GM19395 (cell line): ENCODE measurements at regions not wholly inside any gene's neighbourhood (a gene's known extent, or its start where the extent isn't known, plus 50 kb on each side); places are given as distances from the start of the nearest gene placed in this dataset.
"Not testable (repeated sequence)": the region's sequence is repeated elsewhere in the genome, so short reads cannot be mapped to it uniquely, and the experiment has no call there.

ENCODE experiments used
- ATAC-seq: cut with Tn5 transposase; IDR thresholded peaks from one replicate; pipeline ENCODE4 v1.9.1; 2021; ENCODE audit warnings: mild to moderate bottlenecking, moderate library complexity; ENCODE audit not compliant: unreplicated experiment

GRCh38 chr2:212791569-212791968, 253.0 kb upstream of the ERBB4 start:
- ATAC-seq, result no peak

DNA sequence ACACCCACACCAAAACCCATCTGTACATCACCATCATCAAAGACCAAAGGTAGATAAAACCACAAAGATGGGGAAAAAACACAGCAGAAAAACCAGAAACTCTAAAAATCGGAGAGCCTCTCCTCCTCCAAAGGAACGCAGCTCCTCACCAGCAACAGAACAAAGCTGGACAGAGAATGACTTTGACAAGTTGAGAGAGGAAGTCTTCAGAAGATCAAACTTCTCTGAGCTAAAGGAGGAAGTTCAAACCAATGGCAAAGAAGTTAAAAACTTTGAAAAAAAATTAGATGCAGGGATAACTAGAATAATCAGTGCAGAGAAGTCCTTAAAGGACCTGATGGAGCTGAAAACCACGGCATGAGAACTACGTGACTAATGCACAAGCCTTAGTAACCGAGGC, 247.5 kb upstream of the ERBB4 start:
- ATAC-seq, result not testable (repeated sequence)

GRCh38 chr2:212777020-212777491, 238.5 kb upstream of the ERBB4 start:
- ATAC-seq, result peak; percentile 88

DNA sequence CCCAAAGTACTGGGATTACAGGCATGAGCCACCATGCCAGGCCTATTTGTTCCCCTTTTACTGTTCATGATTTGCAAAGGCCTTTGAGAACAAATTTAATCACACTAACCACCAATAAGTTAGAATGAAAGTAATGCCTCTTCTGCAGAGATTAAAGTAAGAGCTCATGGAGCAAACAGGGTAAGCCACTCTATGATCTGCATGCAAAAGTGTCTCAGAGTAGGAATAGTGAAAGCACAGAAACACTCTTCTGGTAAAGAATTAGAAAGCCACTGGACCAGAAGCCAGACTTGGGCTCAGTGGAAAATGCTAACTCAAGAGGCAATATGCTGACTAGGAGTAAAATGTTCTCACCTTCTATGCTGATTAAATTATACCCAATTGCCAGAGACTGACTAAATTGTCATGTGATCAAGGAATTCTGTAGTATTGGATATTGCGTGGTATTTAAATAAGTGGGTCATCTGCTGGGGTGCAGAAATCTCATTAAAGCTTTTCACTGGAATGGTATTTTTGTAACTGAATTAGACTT, 235.3 kb upstream of the ERBB4 start:
- no peak for ATAC-seq

DNA sequence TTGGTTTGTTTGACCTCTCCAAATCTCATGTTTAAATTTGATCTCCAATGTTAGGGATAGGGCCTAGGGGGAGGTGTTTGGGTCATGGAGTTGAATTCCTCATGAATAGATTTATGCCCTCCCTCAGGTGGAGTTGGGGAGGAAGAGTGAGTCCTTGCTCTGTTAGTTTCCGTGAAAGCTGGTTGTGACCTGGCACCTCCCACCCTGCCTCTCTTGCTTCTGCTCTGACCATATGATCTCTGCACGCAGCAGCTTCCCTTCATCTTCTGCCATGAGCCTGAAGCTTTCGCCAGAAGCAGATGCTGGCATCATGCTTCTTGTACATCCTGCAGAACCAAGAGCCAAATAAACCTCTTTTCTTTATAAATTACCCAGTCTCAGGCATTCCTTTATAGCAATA, 231.6 kb upstream of the ERBB4 start:
- ATAC-seq, result no peak

DNA sequence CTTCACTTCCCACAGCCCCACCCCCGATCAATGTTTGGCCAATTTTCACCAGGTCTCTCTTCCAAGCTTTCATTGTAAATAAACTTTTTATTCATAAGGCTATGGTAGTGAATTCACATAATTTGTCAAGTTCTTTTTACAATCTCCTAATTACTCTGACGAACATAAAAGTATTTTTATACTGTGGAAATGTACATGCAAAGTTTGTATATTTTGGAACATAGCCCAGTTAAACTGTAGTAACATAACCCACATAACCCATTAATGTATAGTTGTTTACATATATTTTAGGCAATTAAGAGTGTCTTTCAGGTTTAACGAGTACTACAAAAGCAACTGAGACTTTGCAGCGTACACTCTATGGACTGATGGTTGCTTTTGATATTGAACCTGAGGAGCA, 228.3 kb upstream of the ERBB4 start:
- ATAC-seq, result no peak

- no peak for ATAC-seq
Measured at GRCh38 chr2:212752730-212753351, 214.2 kb upstream of the ERBB4 start.

DNA sequence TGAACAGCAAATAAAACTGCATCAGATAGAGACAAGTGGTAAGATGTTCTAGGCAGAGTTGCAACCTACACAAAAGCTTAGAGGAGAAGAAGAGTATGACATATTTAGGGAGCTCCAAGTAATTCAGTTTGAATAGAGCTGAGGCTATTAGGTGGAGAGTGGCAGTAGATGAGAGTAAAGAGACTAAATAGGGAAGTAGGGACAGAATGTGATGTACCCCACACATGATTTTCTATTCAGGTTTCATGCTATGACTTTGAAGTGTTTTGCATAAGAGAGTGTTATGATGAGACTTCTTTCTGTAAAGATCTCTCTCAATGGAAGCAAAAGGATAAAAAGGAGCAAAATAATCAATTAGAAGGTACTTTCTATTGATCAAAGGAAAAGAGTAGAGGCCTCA, 206.8 kb upstream of the ERBB4 start:
- peak; percentile 97 for ATAC-seq

DNA sequence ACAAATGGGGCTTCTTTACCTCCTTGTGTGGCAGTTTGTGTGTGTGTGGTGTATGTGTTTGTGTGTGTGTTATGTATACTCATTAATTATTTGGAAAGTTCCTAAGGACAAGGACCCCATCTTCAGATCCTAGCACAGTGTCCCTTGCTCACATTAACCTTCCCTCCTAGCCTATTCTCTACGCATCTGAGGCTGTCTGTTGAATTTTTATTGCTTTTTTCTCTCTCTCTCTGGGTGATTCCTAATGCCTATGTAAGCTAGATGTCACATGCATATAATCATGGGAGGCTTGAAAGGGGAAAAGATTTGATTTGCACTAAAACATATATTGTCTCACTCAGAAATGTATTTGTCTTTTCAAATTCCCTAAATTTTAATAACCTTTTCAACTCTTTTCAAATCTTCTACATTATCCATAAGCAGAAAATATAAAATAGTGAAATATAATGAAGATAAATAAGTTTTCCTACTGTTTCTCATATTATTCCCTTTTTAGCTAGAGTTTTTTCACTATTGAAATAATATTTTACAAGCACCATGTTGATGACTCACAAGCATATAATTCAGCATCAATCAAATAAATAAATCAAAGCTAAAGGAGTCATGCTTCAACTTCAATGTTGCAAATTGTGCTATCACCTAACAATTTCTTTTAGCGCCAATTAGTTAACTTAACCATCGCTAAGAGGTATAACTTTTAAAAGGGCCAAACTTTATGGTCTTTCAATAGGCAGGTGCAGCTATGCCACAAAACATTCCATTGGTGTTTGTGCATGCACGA, 199.0 kb upstream of the ERBB4 start:
- no peak for ATAC-seq

DNA sequence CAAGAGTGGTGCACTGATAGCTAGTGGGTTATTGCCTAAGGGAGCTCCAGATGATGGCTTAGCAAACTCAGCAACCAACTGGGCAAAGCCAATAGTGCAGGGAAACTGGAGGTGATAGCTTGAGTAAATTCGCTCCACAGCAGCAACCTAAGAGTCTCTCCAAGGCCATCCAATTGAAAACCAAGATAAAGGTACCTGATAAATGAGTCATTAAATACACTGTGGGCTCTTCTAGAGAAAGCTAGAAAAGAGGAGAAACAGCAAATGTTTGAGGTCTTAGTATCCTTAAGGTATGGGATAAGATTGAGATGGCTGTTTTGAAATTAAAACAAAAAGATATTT, 197.8 kb upstream of the ERBB4 start:
- no peak for ATAC-seq

GRCh38 chr2:212733273-212733672, 194.7 kb upstream of the ERBB4 start:
- peak; percentile 33 for ATAC-seq

DNA sequence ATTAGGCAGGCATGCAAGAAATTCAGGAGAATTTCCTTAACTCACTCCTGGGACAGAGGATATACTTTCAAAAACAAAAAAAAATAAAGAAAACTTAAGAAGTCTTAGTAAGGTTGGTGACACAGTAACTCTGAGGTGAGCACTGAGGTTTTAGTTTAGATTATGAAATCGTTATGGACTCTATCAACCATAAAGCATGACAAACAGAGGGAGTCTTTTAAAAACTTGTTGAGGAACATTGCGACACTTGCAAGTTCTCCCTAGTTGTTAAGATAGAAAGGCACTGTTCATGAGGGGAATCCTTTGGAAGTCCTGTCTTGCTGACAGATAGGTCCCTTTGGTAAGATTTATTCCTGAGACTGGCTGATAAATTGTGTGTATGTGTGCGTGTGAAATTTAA, 194.3 kb upstream of the ERBB4 start:
- ATAC-seq, result no peak

- peak; percentile 88 for ATAC-seq
Measured at GRCh38 chr2:212730994-212731393, 192.4 kb upstream of the ERBB4 start.

DNA sequence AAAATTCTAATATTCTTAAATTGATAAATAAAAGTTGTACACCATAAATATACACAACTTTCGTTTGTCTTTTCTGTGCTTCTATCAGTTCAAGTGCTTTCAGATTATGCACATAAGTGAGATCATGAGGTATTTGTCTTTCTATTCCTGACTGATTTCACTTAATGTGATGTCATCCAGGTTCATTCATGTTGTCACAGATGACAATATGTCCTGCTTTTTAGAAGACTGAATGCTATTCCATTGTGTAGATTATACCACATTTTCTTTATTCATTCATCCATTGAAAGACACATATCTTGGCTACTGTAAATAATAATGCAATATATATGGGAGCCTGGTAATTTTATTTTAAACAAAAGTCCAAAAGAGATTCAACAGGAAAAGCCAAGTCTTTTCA, 190.1 kb upstream of the ERBB4 start:
- ATAC-seq, result no peak

GRCh38 chr2:212727751-212728150, 189.1 kb upstream of the ERBB4 start:
- peak; percentile 67 for ATAC-seq

DNA sequence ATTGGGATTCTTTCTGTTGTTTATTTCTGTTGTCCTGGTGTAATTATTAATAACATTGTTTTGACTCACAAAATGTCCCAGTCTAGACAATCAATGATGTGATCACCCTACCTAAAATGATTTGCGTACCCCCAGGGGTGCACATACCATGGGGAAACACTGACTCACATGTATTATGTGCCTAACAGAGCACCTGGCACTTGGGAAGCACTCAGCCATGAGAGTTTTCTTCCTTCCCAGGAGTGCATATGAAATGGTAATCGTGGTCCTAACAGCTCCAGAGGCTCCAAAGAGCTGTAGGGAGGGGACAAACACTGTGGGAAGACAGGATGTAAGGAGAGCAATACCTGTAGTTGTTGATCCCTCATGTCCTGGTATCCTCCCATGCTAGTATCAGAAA, 187.8 kb upstream of the ERBB4 start:
- no peak for ATAC-seq

- ATAC-seq, result no peak
Measured at GRCh38 chr2:212725180-212725579, 186.6 kb upstream of the ERBB4 start.

DNA sequence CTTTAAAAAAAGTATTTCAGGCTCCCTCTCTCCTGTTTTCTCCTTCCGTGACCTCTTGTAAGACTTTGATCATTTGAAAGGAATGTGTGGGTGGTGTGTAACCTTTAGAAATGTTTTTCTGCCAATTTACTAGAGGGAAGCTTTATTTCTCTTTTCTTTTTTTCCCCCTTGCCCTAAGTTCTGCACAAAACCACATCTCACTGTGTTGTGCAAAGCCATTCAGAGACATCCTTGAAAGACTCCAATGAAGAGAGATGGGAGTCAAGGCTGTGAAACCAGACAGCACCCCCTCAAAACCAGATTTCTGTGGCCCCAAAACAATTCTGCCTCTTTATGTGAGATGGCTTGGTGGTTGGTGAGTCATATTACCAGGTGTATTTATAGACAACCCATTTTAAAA, 184.6 kb upstream of the ERBB4 start:
- ATAC-seq, result no peak

DNA sequence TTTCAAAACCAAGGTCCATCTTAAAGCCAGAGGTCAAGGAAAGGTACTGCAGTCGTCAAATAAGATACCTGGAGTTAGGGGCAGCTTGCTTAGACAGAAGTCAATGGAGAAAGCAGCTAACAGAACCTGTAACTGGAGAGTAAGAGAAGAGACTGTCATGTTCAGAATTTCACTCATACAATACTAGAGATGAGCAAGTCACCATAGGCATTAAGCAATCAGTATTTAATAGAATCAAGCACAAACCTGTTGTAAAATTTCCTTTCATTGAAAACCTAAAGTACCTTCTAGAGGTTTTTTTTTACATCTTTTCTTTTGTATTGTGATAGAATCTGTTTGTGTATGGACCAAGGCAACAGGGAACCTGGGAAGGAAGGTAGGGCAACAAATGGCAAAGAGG, 183.4 kb upstream of the ERBB4 start:
- no peak for ATAC-seq

- no peak for ATAC-seq
Measured at GRCh38 chr2:212721026-212721451, 182.4 kb upstream of the ERBB4 start.

- ATAC-seq, result not testable (repeated sequence)
Measured at GRCh38 chr2:212715411-212715810, 176.8 kb upstream of the ERBB4 start.

DNA sequence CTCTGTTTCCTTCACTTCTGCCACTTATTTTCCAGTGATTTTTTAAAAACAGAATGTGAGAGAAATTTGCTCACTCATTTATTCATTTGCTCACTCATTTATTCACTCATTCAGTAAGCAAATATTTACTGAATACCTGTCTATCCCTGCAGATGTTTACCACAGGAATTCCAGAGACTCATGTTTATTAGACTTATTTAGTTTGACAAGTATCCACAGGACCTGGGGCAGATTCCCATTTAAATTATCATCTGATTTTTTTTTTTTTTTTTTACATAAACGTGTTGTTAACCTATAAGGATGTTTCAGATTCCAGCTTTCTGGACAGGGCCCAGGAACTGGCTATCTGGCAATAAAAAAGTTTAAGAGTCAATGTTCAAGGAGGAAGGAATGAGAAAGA, 175.1 kb upstream of the ERBB4 start:
- no peak for ATAC-seq
